Ovary (tissue), 7 donors: ENCODE measurements at regions not wholly inside any gene's neighbourhood (a gene's known extent, or its start where the extent isn't known, plus 50 kb on each side); places are given as distances from the start of the nearest gene placed in this dataset.

ENCODE experiments used
- DNase-seq, 5 donors: peaks; one replicate each; pipeline ENCODE4 v3.0.0-alpha.2; 2019 to 2020
- H3K27ac ChIP-seq, 2 donors: fragments of 200-600 bp; one replicate each; pipeline versions ENCODE4 v1.5.1 to v1.8.0; 2019 to 2022
- H3K27me3 ChIP-seq: fragments of 200-600 bp; one replicate; pipeline ENCODE4 v1.8.0; 2022
- H3K36me3 ChIP-seq: fragments of 200-600 bp; sonication (generic); one replicate; pipeline ENCODE4 v1.5.1; 2019
- H3K4me1 ChIP-seq: one replicate; pipeline ENCODE4 v1.8.1; 2013; ENCODE audit warnings: mild to moderate bottlenecking, moderate library complexity; ENCODE audit not compliant: insufficient read depth
- H3K4me3 ChIP-seq: fragments of 200-600 bp; sonication (generic); one replicate; pipeline ENCODE4 v1.5.1; 2017
- H3K9me3 ChIP-seq, 2 donors: fragments of 200-600 bp in 1 of 2; sonication (generic) in 1 of 2; one replicate each; pipeline versions ENCODE4 v1.5.1 to v1.8.1; 2013 to 2019; ENCODE audit warnings: mild to moderate bottlenecking in 1 of 2, moderate library complexity in 1 of 2
- EP300 ChIP-seq: sonication (generic); formaldehyde crosslinking; IDR thresholded peaks from one replicate; pipeline ENCODE4 v1.6.1; 2017; ENCODE audit warnings: antibody characterized with exemption
- POLR2A ChIP-seq: fragments of 450-650 bp; IDR thresholded peaks from one replicate; pipeline ENCODE4 v1.6.1; 2017; ENCODE audit warnings: antibody characterized with exemption, mild to moderate bottlenecking, moderate library complexity
- WGBS, 3 donors: extraction: QIAGEN DNeasy Blood & Tissue Kit in 1 of 3; methylation state at CpG; one replicate each; pipeline versions ENCODE4 v1.1.5 to v1.1.7; 2013 to 2017; 5-methylcytosine and 5-hydroxymethylcytosine counted together
- intact Hi-C, 4 donors: fragments of 100-400 bp; cut with DNase I; formaldehyde crosslinking; loops; one replicate each; pipeline versions ENCODE4 v1.11.0 to v1.15.1; 2022 to 2023
- TF ChIP-seq, protein P1 (sequence below), 3 donors: fragments of 450-650 bp in 2 of 3; fragments of 200-600 bp in 1 of 3; IDR thresholded peaks; one replicate each; pipeline versions ENCODE4 v1.5.1 to v1.8.0; 2016 to 2022; ENCODE audit warnings: antibody characterized with exemption in 3 of 3, mild to moderate bottlenecking in 1 of 3
- donor health status: DM: no; HTN: no; CAD: no; lungs with moderate emphysema.
- donor health status: DM: no; HTN: no; CAD: no.
- donor health status: Bipolar disorder and iron deficiency.
- donor health status: DM: no; HTN: no; CAD: no.
- donor health status: DM: yes; HTN: yes; CAD: no.

GRCh38 chr5:164350236-164350635, 844.8 kb downstream of the MAT2B start:
- no peak overlapping the region for H3K27ac ChIP-seq
- 27 to 31% (median 30%) methylated on average over 1 of the region's 1 CpG for WGBS, 3 donors
- intact Hi-C loops = no loop called here
- DNase-seq = no peak
- no peaks in the 10 kb centered on the region for H3K27me3 ChIP-seq
- no peaks in the 10 kb centered on the region for H3K36me3 ChIP-seq
- H3K9me3 ChIP-seq = no peaks in the 10 kb centered on the region
- H3K4me3 ChIP-seq = no peak overlapping the region
- TF ChIP-seq, protein P1, sequence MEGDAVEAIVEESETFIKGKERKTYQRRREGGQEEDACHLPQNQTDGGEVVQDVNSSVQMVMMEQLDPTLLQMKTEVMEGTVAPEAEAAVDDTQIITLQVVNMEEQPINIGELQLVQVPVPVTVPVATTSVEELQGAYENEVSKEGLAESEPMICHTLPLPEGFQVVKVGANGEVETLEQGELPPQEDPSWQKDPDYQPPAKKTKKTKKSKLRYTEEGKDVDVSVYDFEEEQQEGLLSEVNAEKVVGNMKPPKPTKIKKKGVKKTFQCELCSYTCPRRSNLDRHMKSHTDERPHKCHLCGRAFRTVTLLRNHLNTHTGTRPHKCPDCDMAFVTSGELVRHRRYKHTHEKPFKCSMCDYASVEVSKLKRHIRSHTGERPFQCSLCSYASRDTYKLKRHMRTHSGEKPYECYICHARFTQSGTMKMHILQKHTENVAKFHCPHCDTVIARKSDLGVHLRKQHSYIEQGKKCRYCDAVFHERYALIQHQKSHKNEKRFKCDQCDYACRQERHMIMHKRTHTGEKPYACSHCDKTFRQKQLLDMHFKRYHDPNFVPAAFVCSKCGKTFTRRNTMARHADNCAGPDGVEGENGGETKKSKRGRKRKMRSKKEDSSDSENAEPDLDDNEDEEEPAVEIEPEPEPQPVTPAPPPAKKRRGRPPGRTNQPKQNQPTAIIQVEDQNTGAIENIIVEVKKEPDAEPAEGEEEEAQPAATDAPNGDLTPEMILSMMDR (IDR thresholded peaks at IDR 0.05) = no peak
- TF ChIP-seq POLR2A = no peak
- no peak for TF ChIP-seq EP300
- no peaks in the 10 kb centered on the region for H3K4me1 ChIP-seq

- no peaks in the 10 kb centered on the region for H3K27me3 ChIP-seq
- no peak for DNase-seq
- H3K36me3 ChIP-seq = no peaks in the 10 kb centered on the region
- H3K9me3 ChIP-seq = no peaks in the 10 kb centered on the region
- TF ChIP-seq POLR2A = no peak
- no peak for TF ChIP-seq EP300
- TF ChIP-seq, protein P1 (IDR thresholded peaks at IDR 0.05) = no peak
- H3K4me1 ChIP-seq = no peaks in the 10 kb centered on the region
- no peak overlapping the region for H3K27ac ChIP-seq
- intact Hi-C loops = no loop called here
- H3K4me3 ChIP-seq = no peak overlapping the region
- 41 to 58% (median 51%) methylated on average over 2 of the region's 2 CpGs for WGBS, 3 donors
Measured at GRCh38 chr5:164351245-164351834, 845.9 kb downstream of the MAT2B start.

- H3K27ac ChIP-seq = no peak overlapping the region
- no peaks in the 10 kb centered on the region for H3K36me3 ChIP-seq
- intact Hi-C loops = no loop called here
- TF ChIP-seq POLR2A (no peak), EP300 (no peak)
- TF ChIP-seq, protein P1 (IDR thresholded peaks at IDR 0.05) = no peak
- H3K4me1 ChIP-seq = no peaks in the 10 kb centered on the region
- WGBS, 3 donors = 0 to 8% (median 8%) methylated on average over 2 of the region's 2 CpGs
- no peak for DNase-seq
- H3K27me3 ChIP-seq = no peaks in the 10 kb centered on the region
- no peak overlapping the region for H3K4me3 ChIP-seq
- no peaks in the 10 kb centered on the region for H3K9me3 ChIP-seq
Measured at GRCh38 chr5:164352695-164353094, 847.3 kb downstream of the MAT2B start.

DNA sequence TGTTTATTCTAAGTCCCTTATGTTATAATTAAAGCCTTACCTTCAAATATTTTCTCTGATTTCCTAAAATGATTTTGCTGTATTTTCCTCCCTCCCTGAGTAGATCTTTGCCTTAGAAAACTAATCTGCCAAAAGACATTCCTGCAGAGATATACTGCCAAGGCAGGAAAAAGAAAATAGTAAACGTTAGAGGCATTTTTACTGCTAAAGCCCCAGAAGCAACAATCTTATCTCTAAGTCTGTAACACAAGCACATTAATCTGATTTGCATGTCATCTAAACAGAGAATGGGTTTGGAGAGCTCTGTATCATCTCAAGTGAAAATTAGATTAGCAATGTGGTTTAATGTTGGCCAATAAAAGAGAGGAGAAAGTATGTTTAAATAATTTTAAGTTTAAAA, 847.7 kb downstream of the MAT2B start:
- WGBS, 3 donors = 0 to 2% (median 2%) methylated on average over 1 of the region's 1 CpG
- Histone ChIP-seq H3K36me3 (no peaks in the 10 kb centered on the region), H3K9me3 (no peaks in the 10 kb centered on the region), H3K27ac (no peak overlapping the region), H3K27me3 (no peaks in the 10 kb centered on the region), H3K4me1 (no peaks in the 10 kb centered on the region), H3K4me3 (no peak overlapping the region)
- TF ChIP-seq, protein P1 (IDR thresholded peaks at IDR 0.05) = no peak
- no peak for TF ChIP-seq POLR2A
- DNase-seq = no peak
- intact Hi-C loops = no loop called here
